22Rv1 (cell line): ENCODE measurements at regions not wholly inside any gene's neighbourhood (a gene's known extent, or its start where the extent isn't known, plus 50 kb on each side); places are given as distances from the start of the nearest gene placed in this dataset.

Experiments
- H3K27ac ChIP-seq: fragments of 450-650 bp; 2 replicates; pipeline ENCODE4 v1.5.1; 2017
- ZFX ChIP-seq: fragments of 450-650 bp; IDR thresholded peaks from 2 replicates; pipeline ENCODE4 v1.6.1; 2017; ENCODE audit warnings: antibody characterized with exemption, borderline replicate concordance
- TF ChIP-seq, protein P1 (sequence below): fragments of 450-650 bp; IDR thresholded peaks from 2 replicates; pipeline ENCODE4 v1.5.1; 2017; ENCODE audit warnings: mild to moderate bottlenecking

DNA sequence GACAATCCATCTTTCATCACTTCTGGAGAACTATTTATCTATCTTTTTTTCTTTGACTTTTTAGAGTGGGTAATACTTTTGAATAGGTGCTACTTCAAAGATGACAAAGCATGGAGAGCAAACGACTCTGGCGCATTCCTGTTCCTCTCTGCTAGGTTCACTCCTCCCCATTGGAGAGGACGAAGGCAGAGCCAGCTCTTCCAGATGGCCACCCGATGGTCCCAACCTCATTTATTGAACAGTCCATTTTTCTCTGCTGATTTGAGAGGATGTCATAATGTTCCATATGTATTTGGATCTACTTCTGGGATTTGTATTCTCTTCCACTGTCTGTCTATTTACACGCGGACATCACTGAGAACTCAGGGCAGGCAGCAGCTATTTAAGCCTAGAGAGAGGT, 284.3 kb upstream of the CXCR4 start:
- TF ChIP-seq ZFX = no peak
- TF ChIP-seq, protein P1, sequence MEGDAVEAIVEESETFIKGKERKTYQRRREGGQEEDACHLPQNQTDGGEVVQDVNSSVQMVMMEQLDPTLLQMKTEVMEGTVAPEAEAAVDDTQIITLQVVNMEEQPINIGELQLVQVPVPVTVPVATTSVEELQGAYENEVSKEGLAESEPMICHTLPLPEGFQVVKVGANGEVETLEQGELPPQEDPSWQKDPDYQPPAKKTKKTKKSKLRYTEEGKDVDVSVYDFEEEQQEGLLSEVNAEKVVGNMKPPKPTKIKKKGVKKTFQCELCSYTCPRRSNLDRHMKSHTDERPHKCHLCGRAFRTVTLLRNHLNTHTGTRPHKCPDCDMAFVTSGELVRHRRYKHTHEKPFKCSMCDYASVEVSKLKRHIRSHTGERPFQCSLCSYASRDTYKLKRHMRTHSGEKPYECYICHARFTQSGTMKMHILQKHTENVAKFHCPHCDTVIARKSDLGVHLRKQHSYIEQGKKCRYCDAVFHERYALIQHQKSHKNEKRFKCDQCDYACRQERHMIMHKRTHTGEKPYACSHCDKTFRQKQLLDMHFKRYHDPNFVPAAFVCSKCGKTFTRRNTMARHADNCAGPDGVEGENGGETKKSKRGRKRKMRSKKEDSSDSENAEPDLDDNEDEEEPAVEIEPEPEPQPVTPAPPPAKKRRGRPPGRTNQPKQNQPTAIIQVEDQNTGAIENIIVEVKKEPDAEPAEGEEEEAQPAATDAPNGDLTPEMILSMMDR = no peak
- H3K27ac ChIP-seq = no peak overlapping the region

- no peak overlapping the region for H3K27ac ChIP-seq
- TF ChIP-seq ZFX = no peak
- TF ChIP-seq, protein P1 = no peak
Observed at GRCh38 chr2:136399667-136400289, 281.8 kb upstream of the CXCR4 start.

DNA sequence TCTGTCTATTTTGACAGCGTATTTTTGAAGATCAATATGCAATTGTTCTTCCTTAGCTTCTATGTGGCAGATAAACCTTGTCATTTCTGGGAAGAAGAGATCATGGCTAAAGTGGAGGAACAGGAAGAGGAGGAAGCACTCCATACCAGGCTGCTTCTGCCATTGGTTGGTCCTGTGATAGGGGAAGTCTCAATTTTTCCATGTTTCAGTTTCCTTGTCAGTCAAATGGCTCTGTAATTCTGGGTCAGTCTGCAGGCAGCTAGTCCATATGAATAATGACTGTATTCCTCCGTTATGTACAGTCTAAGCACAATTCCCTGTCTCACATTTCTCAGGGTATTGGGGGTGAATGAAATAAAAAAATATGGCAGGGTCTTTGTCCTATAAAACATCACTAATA, 277.6 kb upstream of the CXCR4 start:
- TF ChIP-seq, protein P1 = no peak
- no peak for TF ChIP-seq ZFX

DNA sequence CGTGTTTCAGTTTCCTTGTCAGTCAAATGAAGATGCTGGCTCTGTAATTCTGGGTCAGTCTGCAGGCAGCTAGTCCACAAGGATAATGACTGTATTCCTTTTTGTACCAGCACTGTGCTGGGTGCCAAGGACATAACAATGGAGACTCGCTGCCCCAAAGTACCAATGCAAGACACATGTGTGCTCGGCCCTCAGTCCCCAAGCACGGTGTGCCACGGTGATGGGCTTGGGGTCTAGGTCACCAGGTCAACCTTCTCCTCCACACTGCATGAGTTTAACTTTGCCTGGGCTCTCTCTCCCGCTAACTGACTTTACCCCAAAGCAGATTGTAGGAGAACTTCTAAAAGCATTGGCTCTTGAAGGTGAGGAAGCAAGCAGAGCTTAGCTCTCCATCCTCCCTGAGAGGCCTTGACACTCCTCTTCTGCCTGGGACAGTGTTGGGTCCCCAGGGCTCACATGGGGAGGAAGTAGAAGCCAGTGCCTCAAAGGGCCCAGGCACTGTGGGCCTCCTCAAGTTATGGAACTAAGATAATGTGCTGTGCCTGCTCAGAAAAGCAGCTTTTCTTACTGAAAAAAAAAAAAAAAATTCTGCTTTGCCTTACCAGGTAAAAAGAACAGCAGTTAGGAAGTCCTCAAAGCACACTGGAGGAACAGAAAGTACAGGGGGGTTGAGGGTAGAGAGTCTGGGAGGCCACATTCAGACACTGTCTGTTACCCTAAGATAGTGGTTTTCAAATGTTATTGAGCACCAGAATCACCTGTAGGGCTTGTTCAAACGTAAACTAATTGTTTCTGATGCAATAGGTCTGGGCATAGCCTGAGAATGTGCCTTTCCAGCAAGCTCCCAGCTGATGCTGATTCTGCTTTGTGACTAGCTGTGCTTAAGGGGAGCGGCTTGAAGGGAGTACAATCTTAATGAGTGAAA, 276.4 kb upstream of the CXCR4 start:
- no peak for TF ChIP-seq ZFX
- H3K27ac ChIP-seq = no peak overlapping the region

More for the DNA sequence above, 277.6 kb upstream of the CXCR4 start:
- no peak overlapping the region for H3K27ac ChIP-seq

DNA sequence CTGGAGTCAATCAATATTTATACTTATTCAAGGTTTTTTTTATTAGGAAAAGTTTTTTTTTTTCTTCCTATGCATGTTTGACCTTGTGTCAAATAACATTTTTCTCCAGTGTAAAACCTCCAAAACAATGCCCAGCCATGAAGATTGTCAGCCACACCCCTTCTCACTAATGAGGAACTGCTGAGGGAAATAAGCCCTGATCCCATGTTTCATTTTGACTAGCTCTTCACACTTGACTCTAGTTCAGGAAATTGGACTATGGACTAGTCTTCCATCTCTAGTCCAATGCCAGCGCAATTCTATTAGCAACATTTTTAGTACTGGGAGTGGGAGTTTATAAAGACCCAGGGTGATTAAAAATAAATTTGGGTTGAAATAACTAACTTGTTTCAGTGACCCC, 275.6 kb upstream of the CXCR4 start:
- no peak overlapping the region for H3K27ac ChIP-seq
- TF ChIP-seq, protein P1 = no peak
- no peak for TF ChIP-seq ZFX

DNA sequence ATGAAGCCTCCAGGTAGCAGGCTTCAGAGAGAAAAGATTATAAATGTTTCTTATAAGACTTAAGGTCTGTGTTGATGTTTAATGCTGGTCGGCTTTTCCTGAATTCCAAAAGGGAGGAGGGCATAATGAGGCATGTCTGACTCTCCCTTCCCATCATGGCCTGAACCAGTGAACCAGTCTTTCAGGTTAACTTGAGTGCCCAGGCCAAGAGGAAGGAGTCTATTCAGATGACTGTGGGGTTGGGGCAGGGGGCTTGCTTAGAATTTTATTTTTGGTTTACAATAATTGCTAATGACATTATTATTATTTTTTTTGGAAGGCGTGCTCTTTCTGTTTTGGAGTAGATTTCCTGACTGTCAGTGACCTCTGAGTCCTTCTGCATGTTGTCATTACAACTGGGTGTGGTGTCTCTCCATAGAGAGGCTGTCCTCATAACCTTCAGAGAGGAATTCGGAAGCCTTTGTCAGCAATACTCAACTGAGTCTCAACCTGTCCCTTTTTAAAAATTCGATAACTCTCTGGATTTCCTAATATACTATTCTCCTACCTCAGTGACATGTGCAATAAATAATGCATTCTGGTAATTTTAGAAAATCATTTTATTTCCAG, 275.1 kb upstream of the CXCR4 start:
- no peak overlapping the region for H3K27ac ChIP-seq
- no peak for TF ChIP-seq ZFX
- TF ChIP-seq, protein P1 = no peak

DNA sequence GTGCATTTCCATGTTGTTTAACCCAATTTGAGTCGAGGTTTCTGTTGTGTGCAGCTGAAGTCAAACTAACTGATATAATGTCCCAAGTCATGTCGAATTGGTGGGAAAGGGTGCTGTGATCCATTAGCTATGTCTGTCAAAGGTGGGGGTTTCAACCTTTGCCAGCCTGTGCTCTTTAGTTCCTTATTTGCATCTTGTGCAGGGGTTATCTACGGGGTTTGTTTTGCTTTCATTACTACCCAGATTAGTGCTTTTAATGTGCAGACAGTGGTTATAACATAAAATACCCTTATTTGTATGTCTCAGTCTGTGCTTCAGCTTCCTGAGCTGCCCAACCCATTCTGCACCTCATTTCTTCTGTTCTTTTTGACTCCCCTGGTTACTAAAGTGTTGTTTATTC, 271.9 kb upstream of the CXCR4 start:
- TF ChIP-seq, protein P1 = no peak
- no peak for TF ChIP-seq ZFX
- no peak overlapping the region for H3K27ac ChIP-seq
